SK-MEL-5 (cell line): ENCODE measurements at regions not wholly inside any gene's neighbourhood (a gene's known extent, or its start where the extent isn't known, plus 50 kb on each side); places are given as distances from the start of the nearest gene placed in this dataset.
"Not testable (repeated sequence)": the region's sequence is repeated elsewhere in the genome, so short reads cannot be mapped to it uniquely, and the experiment has no call there.

ENCODE experiments used
- DNase-seq: peaks from one replicate; pipeline ENCODE4 v3.0.0-alpha.2; 2016; ENCODE audit warnings: low read depth, low spot score
- in situ Hi-C: cut with HindIII; loops from 2 replicates; pipeline ENCODE4 v1.10.0; 2016; ENCODE audit warnings: low sequenced_read_pairs, high pct_unique_total_duplicates, low pct_unique_long_range_greater_than_20kb

DNA sequence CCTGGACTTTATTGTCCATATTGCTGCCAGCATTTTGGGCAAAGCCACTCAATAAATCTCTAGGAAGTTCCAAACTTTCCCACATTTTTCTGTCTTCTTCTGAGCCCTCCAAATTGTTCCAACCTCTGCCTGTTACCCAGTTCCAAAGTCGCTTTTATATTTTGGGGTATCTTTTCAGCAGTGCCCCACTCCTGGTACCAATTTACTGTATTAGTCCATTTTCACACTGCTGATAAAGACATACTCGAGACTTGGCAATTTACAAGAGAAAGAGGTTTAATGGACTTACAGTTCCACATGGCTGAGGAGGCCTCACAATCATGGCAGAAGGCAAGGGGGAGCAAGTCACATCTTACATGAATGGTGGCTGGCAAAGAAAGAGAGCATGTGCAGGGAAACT, 53.4 kb downstream of the AHSP start:
- in situ Hi-C loops, DNase-seq: not testable (repeated sequence)

DNA sequence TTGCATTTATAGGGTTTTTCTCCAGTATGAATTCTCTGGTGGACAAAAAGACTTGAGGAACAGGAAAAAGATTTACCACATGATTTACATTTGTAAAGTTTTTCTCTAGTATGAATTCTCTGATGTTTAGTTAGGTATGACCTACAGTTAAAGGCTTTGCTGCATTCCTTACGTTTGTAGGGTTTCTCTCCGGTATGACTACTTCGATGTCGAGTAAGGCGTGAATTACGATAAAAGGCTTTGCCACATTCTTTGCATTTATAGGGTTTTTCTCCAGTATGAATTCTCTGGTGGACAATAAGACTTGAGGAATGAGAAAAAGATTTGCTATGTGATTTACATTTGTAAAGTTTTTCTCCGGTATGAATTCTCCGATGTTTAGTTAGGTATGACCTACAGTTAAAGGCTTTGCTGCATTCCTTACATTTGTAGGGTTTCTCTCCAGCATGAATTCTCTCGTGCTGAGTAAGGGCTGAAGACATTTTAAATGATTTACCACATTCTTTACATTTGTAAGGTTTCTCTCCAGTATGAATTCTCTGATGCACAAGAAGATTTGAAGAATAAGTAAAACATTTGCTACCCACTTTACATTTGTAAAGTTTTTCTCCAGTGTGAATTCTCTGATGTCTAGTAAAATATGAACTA, 74.2 kb downstream of the AHSP start:
- in situ Hi-C loops, DNase-seq: not testable (repeated sequence)

DNA sequence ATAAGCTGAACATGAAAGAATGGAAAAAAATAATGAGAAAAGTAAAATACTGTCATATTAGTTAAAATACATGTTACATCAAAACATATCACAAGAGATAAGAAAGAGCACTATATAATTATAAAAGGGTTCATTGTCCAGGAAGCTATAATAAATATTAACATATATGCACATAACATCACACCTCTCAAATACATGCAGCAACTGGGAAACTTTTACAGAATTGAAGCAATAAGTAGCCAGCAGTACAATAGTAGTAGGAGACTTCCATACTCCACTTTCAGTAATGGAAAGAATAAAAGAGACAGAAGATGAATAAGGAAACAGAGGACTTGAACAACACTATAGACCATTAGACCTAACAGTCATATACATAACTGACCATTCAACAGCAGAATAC, 90.4 kb downstream of the AHSP start:
- in situ Hi-C loops: no loop called here
- DNase-seq: no peak

DNA sequence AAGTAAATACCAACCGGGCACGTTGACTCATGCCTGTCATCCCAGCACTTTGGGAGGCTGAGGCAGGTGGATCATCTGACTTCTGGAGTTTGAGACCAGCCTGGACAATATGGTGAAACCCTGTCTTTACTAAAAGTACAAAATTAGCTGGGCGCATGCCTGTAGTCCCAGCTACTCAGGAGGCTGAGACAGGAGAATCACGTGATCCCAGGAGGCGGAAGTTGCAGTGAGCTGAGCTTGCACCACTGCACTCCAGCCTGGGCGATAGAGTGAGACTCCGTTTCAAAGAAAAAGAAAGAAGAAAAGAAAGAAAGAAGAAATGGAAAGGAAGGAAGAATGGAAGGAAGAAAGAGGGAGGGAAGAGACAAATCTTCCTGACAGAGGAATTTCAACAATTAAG, 108.7 kb downstream of the AHSP start:
- no peak for DNase-seq
- in situ Hi-C loops: no loop called here

DNA sequence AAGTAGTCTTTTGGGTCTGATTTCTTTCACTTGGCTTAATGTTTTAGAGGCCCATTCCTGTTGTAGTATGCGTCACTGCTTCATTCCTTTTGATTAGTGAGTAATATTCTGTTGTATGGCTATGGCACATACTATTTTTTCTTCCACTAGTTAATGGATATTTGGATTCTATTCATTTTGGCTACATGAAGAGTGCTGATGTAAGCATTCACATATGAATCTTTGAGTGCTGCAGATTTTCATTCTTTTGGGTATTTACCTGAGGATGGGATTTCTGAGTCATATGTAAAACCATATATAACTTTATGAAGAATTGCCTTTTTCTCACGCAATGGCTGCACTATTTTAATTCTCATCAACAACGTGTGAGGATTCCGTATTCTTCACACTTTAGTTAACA, 113.6 kb downstream of the AHSP start:
- DNase-seq: no peak
- in situ Hi-C loops: no loop called here

DNA sequence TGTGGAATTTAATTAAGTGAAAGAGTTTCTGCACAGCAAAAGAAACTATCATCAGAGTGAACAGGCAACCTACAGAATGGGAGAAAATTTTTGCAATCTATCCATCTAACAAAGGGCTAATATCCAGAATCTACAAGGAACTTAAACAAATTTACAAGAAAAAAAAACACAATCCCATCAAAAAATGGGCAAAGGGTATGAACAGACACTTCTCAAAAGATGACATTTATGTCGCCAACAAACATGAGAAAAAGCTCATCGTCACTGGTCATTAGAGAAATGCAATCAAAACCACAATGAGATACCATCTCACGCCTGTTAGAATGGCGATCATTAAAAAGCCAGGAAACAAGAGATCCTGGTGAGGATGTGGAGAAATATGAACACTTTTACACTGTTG, 128.0 kb downstream of the AHSP start:
- DNase-seq, in situ Hi-C loops: not testable (repeated sequence)

DNA sequence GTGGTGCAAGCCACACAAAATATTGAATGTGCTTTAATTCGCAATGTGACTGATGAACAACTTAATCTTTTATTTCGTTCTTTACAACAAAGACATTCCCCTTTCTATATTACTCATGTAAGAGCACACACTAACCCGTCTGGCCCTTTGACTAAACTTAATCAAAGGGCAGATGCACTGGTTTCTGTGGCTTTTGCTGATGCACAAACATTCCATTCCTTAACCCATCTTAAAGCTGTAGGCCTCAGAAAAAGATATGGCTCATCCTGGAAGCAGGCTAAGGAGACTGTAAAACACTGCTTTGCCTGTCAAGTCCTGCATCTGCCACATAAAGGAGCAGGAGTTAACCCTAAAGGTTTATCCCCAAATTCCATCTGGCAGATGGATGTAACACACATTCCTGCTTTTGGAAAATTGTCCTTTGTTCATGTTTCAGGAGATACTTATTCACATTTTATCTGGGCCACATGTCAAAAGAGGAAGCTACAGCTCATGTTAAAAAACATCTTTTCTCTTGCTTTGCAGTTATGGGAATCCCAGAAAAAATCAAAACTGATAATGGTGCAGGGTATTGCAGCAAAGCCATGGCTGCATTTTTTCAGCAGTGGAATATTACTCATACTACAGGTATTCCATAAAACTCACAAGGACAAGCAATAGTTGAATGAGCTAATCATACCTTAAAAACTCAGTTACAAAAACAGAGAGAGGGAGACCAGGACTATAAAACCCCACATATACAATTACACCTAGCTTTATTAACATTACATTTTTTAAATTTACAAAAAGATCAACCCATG, 137.2 kb downstream of the AHSP start:
- DNase-seq: no peak
- in situ Hi-C loops: no loop called here

DNA sequence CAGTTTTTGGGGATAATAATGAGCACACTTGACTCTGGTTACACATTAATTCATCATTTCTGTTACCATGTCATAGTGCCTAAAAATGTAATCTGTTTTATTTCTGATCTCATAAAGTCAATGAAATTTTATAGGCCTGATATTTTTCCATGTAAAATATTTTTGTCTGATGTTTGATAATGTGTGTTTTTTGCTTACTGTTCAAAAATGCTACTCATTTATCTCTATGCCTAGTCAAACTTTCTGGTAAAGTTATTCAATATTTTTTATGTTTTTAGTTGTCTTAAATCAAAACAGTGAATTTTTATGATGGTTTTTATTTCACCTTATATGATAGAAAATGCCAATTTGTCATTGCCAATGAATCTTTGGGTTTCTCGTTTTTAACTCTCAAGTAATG, 147.0 kb downstream of the AHSP start:
- DNase-seq: no peak
- in situ Hi-C loops: no loop called here

DNA sequence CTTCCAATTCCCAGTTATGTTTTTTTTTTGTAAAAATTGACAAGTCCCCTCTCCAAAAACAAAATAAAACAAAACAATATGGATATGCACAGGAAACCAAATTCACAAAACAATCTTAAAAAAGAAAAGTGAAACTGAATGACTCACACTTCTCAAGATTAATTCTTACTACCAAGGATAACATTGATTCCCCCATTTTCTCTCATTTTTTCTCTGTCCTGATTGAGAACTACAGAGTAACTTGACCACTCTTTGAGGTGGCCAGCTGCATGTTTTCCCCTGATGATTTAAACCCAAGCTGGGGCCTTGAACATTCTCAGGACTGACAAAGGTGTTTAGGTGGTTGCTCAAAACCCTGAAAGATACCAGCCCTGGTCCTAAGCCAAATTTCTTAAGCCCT, 149.0 kb downstream of the AHSP start:
- no peak for DNase-seq
- in situ Hi-C loops: no loop called here

DNA sequence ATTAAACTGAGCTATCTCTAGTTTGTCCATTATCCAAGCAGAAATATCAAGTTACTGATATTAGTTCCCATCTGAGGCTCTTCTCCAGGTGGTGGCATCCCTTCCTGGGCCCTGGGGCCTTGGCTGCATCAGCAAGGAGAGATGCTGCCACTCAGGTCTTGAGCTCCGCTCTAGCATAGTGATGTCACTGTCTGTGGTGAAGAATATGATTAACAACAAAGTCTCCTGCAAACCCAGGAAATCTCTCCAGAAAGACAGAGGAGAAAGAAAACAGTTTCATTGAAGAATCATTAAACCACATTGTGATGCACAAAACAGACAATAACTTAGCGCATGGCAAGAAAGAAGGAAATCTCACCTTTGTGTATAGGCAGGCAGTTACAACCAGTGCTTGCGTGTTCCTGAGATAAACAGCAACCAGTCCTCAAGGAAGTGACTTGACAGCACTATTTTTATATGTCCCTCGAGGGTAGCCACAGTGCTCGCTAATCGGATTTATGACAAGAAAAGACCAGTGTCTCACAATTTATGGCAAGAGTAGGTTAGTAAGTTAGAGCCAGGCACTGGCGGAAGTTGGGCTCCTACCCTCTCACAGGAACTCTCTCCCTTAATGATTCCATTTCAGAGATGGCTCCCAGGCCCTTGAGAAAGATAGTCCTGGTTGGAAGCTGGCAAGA, 151.1 kb downstream of the AHSP start:
- no peak for DNase-seq
- in situ Hi-C loops: no loop called here

DNA sequence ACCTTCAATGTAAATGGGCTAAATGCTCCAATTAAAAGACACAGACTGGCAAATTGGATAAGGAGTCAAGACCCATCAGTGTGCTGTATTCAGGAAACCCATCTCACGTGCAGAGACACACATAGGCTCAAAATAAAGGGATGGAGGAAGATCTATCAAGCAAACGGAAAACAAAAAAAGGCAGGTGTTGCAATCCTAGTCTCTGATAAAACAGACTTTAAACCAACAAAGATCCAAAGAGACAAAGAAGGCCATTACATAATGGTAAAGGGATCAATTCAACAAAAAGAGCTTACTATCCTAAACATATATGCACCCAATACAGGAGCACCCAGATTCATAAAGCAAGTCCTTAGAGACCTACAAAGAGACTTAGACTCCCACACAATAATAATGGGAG, 161.6 kb downstream of the AHSP start:
- in situ Hi-C loops, DNase-seq: not testable (repeated sequence)

DNA sequence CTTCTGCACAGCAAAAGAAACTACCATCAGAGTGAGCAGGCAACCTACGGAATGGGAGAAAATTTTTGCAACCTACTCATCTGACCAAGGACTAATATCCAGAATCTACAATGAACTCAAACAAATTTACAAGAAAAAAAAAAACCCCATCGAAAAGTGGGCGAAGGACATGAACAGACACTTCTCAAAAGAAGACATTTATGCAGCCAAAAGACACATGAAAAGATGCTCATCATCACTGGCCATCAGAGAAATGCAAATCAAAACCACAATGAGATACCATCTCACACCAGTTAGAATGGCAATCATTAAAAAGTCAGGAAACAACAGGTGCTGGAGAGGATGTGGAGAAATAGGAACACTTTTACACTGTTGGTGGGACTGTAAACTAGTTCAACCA, 164.6 kb downstream of the AHSP start:
- DNase-seq, in situ Hi-C loops: not testable (repeated sequence)

DNA sequence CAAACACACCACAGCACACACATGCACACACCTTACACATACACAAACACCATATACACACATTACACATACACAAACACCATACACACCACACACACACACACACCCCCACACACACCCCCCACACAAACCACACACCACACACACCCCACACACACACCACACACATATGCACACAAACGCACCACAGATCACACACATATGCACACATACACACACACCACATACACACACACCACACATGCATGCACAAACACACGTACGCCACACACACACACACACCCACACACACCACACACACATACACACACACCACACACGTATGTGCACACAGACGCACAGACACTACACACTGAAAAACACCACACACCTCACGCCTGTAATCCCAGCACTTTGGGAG, 166.0 kb downstream of the AHSP start:
- no peak for DNase-seq
- in situ Hi-C loops: no loop called here

DNA sequence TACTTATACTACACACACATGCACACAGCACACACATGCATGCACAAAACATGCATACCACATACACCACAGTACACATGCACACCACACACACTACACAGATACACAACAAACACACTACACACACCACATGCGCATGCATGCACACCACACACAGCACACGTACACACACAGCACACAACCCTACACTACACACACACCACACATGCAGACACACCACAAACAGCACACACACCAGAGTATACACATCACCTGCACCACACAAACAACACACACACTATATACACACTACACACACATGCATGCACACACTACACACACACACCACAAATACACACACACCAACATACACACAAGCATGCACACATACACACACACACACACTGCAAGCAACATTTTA, 166.8 kb downstream of the AHSP start:
- in situ Hi-C loops: no loop called here

DNA sequence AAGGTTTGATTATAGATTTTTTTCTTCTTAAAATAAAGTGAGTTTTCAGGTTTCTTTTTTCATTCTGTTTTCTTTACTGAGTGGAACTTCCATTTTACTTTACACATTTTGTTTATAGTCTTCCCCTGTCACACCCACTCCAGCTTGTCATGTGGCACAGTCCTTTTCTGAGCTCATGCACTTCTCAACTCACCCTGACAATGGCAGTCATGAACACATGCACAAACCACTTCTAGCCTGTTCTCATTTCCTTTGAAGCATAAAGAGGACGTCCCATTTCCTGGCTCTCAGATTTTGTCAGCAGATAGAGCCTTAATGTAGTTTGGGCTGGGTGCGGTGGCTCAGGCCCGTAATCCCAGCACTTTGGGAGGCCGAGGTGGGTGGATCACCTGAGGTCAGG, 168.0 kb downstream of the AHSP start:
- in situ Hi-C loops: no loop called here
- DNase-seq: no peak

More for the DNA sequence above, 166.8 kb downstream of the AHSP start:
- DNase-seq: no peak

DNA sequence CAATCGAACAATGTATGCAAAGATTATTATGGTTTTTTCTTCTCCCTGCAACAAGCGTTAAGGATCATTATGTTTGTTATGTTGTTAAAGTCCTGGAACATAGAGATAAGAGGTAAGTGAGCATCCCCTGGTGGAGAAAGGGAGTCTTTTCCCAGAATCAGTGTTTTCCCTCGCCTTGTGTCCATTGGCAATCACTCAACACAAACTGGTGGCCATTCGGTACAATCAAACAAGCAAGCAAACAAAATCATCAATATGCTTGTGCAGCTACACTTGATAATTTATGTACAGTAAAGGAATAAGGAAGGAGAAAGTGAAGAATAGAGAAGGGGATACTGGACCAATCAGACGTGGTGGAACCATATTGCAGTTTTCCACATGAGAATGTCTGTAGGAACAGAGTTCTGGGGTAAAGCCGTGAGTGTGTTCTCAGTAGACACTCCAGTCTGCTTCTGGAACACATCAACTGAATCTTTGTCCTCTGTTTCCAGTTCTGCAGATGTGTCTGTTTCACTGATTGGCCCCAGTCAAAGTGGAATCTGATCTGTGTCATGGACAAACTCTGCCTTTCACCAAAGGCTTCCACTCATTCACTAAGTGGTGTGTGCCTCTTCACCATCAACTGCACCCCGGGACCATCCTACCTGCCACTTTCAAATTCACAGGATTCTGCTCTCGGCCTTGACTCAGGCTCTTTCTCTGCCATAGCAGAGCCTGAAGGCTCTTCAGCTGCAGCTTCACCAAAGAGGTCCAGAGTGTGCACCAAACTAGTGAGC, 169.5 kb downstream of the AHSP start:
- in situ Hi-C loops: no loop called here
- peak; percentile 63 for DNase-seq

DNA sequence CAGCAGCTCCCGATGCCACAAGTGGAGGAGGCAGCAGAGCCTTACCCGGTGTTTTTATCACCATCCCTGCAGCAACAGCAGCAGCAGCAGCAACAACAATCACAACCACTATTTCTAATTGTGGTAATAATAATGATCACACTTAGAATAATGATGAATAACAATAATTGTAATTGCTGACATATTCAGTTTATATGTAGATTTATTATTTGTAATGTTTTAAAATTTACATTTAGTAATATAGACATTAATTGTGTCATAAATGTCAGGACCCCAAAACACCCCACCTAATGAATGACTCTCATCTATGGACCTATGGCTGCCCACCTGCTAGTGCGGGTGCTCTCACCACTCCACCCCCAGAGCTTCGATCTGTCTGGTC, 170.0 kb downstream of the AHSP start:
- in situ Hi-C loops: no loop called here
- DNase-seq: no peak

DNA sequence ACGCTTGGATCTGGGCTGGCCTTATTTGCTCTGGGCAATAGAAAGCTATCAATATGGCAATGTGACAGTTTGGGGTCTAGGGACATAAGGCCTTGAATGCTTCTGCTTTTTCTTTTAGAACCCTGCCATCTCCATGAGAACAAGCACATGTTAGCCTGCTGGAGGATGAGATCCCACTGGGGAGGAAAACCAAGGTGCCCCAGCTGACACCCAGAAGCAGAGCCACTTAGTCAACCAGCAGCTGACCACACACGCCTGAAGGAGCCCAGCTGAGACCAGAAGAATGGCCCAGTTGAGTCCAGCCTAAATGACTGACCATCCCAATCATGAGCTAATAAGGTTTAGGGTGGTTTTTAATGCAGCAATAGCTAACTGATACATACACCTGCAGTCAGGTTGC, 171.2 kb downstream of the AHSP start:
- no peak for DNase-seq
- in situ Hi-C loops: no loop called here
